ENCODE measurements at regions not wholly inside any gene's neighbourhood (a gene's known extent, or its start where the extent isn't known, plus 50 kb on each side); places are given as distances from the start of the nearest gene placed in this dataset.
"Not testable (repeated sequence)": the region's sequence is repeated elsewhere in the genome, so short reads cannot be mapped to it uniquely, and the experiment has no call there.

DNA sequence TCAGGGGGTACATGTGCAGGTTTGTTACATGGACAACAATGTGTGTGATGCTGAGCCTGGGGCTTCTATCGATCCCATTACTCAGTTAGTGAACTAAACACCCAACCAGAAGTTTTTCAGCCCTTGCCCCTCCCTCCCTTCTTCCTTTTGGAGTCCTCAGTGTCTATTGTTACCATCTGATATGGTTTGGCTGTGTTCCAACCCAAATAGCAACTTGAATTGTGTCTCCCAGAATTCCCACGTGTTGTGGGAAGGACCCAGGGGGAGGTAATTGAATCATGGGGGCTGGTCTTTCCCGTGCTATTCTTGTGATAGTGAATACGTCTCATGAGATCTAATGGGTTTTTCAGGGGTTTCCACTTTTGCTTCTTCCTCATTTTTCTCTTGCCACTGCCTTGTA lies 186.3 kb downstream of the AEBP2 start:
- DNase-seq (ENCODE audit: low read depth in 3 of 3), result not testable (repeated sequence)

- DNase-seq (ENCODE audit: low read depth in 3 of 3), result no peak
Observed at GRCh38 chr12:19627719-19628118, 188.4 kb downstream of the AEBP2 start.

- no peak for DNase-seq (ENCODE audit: low read depth in 3 of 3)
Observed at GRCh38 chr12:19630536-19630935, 191.2 kb downstream of the AEBP2 start.

GRCh38 chr12:19633194-19633593 lies 193.9 kb downstream of the AEBP2 start:
- no peak for DNase-seq (ENCODE audit: low read depth in 3 of 3)

DNA sequence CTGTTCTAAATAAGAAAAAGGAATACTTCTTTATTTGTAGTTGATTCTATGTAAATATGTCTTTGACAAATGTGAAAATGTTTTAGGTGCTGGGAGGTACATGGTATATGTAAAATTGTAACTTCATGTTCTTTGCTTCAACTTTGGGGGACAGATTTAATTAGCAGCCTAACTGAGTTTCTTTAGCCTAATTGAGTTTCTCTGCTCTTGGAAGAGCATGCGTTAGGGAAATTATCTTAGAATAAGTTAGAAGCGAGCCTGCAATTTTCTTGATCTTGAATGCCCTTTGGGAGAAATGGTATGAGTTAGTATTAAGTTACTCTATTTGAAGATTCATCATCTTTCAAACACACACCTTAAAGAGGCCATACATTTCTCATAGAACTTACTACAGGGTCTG lies 194.3 kb downstream of the AEBP2 start:
- no peak for DNase-seq (ENCODE audit: low read depth in 3 of 3)

GRCh38 chr12:19639781-19640415 lies 200.6 kb downstream of the AEBP2 start:
- no peak for DNase-seq (ENCODE audit: low read depth in 3 of 3)

- DNase-seq (ENCODE audit: low read depth in 3 of 3), result no peak
Observed at GRCh38 chr12:19641235-19642080, 202.2 kb downstream of the AEBP2 start.

GRCh38 chr12:19642345-19642744 lies 203.1 kb downstream of the AEBP2 start:
- no peak for DNase-seq (ENCODE audit: low read depth in 3 of 3)

- no peak for DNase-seq (ENCODE audit: low read depth in 3 of 3)
Observed at GRCh38 chr12:19643635-19644034, 204.3 kb downstream of the AEBP2 start.

DNA sequence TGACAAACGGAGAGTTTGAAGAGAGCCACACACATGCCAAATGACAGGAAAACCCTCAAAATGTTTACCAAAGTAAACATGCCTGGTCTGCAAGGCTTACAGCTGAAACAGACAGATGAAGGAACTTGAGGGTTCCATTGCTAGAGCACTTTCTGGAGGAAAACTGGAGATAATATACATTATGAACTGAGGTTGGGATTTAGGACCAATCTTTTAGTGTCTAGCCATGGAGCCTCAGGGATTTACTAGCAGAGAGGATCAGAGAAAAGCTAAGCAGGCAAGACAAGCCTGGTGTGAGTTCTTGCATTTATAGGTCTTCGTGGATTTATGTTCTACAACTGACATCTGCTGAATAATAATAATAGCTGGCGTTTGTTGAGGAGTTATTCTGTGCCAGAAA lies 205.3 kb downstream of the AEBP2 start:
- DNase-seq (ENCODE audit: low read depth in 3 of 3), result no peak

DNA sequence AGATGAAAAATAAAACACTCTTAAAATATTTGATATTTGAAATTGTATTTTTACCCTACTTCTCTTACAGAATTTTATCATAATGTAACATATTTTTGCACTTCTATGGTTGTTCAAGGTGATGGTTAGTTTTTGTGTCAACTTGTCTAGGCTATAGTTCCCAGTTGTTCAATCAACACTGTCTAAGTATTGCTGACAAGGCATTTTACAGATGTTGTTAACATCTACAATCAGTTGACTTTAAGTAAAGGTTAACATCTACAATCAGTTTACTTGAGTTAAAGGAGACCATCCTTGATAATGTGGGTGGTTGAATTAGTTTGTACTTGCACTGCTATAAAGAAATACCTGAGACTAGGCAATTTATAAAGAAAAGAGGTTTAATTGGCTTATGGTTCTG lies 206.5 kb downstream of the AEBP2 start:
- no peak for DNase-seq (ENCODE audit: low read depth in 3 of 3)

DNA sequence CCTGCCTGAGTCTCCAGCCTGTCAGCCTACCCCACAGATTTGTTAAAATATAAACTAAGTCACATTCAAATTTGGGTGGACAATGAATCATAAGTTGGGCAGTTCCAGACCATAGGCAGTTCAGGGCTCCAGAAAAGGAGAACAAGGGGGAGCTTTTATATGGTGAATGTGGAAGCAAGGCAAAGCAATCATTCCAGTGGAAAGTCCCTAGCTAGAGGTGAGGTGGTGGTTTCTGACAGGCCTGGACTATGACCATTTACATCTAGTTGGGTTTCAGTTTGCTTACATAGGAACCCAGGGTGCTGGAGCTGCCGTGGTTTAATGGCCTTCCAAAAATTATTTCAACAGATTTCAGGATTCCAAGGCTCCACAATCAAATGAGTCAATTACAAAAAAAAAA lies 207.3 kb downstream of the AEBP2 start:
- no peak for DNase-seq (ENCODE audit: low read depth in 3 of 3)

GRCh38 chr12:19647806-19648556 lies 208.7 kb downstream of the AEBP2 start:
- no peak for DNase-seq (ENCODE audit: low read depth in 3 of 3)

GRCh38 chr12:19648591-19648990 lies 209.3 kb downstream of the AEBP2 start:
- DNase-seq (ENCODE audit: low read depth in 3 of 3), result no peak

DNA sequence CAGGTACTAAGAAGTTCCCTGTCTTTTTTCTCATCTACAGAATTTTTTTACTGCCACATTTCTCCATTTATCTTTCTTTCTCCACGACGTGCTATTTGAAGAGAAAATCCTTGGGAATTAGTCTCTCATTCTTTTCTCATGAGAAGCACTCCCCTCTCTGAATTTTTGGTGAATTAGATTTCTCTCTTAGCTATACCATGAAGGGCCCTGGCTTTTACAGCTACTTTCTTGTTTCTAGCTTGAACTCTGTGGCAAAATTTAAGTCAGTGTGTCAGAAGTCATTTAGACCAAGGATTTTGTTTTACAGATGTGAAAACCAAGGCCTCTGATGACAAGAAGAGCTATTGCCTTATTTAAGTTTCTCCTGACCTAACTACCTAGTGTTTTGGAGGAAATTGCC lies 213.1 kb downstream of the AEBP2 start:
- DNase-seq (ENCODE audit: low read depth in 3 of 3), result no peak

DNA sequence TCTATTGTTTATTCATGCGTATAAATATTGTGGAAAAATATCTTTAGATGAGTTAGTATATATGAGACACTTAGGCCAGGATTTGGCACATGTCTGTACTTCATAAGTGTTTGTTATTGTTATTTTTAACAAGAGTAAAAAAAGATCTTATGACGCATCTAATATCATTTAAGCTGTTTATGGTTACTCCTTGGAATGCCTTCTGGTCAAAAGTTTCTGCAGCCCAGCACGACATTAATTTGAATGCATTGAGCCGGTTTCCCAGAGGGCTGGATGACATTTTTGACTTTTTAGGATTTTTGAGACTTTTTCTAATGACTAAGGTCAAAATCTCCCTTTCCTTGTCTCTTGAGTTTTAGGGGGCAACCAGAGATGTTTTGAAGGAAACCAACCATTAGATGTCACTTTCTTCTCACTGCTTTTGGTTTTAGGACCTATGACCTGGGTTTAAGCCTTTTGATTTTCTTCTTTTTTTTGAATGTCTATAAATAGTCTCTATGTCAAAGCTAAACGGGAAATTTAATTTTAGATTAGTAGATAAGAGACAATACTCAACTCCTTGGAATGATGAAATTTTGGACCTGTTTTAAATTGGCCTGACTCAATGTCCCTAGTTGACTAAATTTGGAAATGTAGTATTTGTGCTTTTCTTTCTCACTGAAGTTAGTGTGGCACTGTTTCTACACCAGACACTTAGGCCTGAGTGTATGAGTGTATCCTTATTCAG lies 215.5 kb downstream of the AEBP2 start:
- no peak for DNase-seq (ENCODE audit: low read depth in 3 of 3)

- DNase-seq (ENCODE audit: low read depth in 3 of 3), result no peak
Observed at GRCh38 chr12:19657118-19657731, 217.9 kb downstream of the AEBP2 start.

- no peak for DNase-seq (ENCODE audit: low read depth in 3 of 3)
Observed at GRCh38 chr12:19657732-19658130, 218.4 kb downstream of the AEBP2 start.

DNA sequence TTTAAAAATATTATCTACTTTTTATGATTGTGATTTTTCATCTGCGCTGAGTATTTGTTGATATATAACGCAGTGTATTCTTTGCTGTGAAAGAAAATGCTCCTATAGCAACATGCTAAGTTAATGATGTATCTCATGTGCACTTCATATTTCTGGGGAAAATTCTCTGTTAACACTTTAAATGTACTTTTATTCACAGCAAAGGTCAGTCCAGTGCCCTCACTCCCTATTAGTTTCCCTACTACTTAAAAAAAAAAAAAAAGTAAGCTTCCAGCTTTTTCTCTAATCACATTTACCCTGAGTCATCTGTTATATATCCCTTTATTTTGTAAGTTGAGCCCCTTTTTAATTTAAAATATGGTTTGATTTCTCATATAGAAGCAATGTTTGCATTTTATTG lies 219.8 kb downstream of the AEBP2 start:
- no peak for DNase-seq (ENCODE audit: low read depth in 3 of 3)

DNA sequence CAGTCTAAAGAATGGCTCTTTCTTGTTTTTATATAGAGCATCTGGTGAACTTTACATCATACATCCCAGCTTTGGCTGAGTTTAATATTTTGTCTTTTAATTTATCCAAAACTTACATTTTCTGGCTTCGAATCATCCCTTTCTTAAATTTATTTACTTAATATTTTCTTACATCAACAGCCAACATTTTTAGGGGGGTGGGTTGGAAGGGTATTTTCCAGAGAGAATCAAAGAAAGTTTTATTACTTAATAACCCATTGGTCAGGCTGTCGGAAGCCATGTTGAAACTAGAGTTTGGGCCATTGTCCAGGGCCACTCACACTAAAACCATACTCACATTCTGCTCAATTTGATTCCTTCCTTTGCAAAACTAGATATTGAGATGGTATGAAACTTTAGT lies 220.2 kb downstream of the AEBP2 start:
- DNase-seq (ENCODE audit: low read depth in 3 of 3), result no peak

- DNase-seq (ENCODE audit: low read depth in 3 of 3), result no peak
Observed at GRCh38 chr12:19665121-19665900, 226.0 kb downstream of the AEBP2 start.

Data from stimulated activated CD4-positive, alpha-beta T cell treated with anti-CD3 and anti-CD28 coated beads, TNF-alpha, amount 100 ng/mL, for 24 hours (primary cell).